ENCODE measurements at regions not wholly inside any gene's neighbourhood (a gene's known extent, or its start where the extent isn't known, plus 50 kb on each side); places are given as distances from the start of the nearest gene placed in this dataset.
"Not testable (repeated sequence)": the region's sequence is repeated elsewhere in the genome, so short reads cannot be mapped to it uniquely, and the experiment has no call there.

DNA sequence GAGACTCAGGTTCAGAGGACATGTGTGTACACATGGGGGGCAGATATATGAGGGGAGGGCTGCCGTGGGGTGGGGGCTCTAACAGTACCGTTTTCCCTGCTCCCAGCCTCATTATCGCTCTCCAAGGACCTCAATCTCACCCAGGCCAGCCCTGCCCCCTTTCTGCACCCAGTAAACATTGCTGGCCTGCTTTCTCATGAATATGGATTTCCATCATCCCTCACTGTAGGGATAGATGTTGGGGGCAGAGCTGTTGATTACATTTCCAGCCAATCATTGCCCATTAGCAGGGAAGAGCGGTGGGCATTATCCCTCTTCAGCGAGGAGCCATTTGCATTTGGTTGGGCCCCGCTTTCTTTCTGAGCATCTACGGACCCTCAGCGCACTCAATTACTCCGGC lies 273.8 kb downstream of the RPS6KC1 start:
- no peak for DNase-seq (ENCODE audit: low read depth in 3 of 3, low spot score in 1 of 3)

DNA sequence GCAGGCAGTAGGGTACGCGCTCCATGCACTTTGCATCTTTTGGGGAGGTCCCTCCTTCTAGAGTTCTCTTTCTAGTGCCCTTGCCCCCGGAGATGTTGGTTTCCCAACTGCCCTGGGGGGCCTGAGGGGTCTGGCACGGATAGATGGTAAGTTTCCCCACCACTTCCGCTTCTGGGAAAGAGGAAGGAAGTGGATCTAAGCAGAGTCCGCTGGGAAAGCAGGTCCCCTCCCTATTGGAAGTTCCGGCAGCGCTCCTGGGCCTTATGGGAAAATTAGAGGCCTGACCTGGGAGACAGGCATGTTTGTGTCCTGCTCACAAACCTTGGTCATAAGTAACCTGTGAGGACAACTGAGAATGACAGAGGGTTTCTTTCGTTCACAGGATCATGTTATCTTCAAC lies 274.4 kb downstream of the RPS6KC1 start:
- no peak for DNase-seq (ENCODE audit: low read depth in 3 of 3, low spot score in 1 of 3)

DNA sequence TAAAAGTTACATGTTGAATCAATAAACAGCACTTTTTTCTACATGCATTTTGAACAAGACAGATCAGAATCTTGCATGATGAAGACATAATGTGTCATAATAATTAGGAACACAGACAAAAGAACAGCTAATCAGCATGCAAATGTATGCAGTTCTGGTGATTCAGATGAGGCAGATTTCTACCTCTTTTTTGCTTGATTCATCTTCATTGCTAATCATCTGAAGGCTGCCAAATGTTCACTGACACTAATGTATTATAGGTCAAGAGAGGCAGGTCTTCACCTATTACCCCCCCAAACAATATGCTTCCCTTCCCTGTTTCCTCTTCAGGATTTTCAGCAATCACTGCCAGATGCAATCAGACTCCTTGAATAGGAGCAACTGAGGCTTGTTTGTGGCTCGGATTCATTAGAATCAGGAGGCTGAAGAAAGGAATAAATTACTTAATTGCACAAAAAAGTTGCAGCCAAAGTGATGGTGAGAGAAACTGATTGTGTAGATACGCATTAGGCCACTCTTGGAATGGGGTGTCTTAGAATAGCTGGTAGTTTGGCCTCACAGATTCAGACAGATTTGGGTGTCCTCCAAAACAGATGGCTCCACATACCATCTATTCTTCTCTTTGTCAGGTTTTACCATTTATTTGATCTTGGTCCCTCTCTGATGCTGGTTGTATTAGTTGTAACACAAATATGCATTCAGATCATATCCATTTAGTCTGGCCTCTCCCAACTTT lies 275.4 kb downstream of the RPS6KC1 start:
- no peak for DNase-seq (ENCODE audit: low read depth in 3 of 3, low spot score in 1 of 3)

DNA sequence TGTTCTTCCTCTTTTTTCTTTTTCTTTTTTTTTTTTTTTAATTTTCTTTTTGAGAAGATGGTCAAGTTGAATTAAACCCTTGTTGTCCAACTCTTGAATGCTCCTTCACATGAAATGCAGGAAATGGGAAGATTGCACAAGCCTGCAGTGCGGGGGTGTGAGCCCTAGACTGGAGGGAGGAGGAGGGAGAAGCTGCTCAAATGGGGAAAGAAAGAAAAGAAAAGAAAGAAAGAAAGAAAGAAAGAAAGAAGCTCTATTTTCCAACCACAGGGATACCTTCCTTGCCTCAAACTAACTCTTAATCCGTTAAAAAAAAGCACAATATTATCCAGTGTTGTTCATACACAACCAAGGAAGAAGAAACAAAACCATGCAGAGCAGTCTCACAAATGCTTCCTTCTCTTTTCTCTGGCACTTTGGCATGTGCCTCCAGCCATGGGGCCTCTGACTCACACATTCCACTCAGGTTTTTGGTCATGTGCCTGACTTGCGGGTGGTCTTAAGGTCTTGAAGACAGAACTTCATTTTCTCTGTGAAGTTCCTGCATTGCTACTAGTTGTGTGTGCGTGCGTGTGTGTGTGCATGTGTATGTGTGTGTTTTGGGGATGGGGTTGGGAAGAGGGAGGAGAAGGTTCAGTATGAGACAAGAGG lies 276.1 kb downstream of the RPS6KC1 start:
- no peak for DNase-seq (ENCODE audit: low read depth in 3 of 3, low spot score in 1 of 3)

DNA sequence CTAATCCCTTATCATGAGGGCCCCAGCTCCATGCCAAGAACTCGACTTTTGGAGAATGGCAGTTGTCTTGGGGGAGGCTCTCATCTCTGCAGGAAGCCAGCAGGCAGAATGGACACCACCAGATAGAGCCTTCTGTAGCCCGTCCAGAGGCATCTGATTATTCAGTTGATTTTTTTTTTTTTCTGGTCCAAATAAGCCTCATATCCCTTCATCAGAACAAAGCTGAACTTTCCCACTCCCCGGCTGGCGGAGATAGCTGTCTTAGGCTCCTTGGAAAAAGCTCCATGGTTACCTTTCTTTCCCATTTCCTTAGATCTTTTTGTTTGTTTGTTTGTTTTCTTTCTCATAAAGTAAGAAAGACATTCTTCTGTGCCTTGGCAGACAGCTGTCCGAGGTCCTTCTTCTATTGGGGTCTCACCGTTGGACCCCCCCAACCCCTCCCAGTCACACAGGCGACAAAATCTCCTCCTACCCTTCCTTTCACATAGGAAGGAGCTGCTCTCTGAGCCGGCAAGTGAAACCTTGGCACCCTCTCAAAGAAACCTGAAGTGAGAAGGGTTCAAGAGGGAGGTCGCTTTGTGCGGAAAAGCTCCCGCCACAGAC lies 278.5 kb downstream of the RPS6KC1 start:
- no peak for DNase-seq (ENCODE audit: low read depth in 3 of 3, low spot score in 1 of 3)

DNA sequence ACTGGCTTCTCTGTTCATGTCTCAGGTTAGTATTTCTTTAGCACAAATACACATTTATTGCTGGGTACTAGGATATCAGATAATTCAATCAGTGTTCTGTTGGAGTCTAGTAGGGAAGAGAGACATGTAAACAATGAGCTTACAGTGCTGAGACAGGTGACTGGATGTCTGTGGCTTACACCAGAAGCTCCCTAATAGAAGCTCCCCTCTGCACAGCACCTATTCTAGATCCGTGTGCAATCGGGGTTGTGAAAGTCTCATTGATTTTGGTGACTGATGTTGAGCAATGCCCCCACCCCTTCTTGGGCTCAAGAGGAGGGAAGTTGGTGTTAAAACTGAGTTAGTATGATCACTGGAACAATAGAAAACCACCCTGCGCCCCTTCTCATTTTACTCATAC lies 279.2 kb downstream of the RPS6KC1 start:
- DNase-seq (ENCODE audit: low read depth in 3 of 3, low spot score in 1 of 3), result no peak

DNA sequence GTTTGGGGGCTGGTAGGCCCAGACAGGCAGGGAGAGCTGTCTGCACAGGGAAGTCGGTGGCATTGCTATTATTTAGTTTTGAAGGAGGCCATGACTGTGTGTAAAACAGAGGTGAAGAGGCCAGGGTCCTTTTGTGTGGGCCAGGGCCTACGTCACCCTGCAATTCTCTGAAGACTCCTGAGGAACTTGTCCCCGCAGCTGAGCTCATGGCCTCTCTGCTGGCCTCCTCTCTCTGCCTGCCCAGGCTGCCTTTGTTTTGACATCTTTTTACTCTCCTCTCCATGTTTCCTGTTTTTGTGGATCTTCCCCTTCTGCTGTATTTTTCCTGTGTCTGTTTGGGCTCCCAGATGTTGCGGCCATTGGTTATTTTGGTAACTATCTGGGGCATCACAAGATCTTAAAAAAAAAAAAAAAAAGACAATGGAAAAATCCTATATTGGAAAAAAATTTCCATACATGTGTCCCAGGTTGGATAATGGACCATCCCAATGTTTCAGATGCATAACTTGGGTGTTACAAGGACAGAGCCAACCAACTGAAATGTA lies 280.7 kb downstream of the RPS6KC1 start:
- DNase-seq (ENCODE audit: low read depth in 3 of 3, low spot score in 1 of 3), result no peak

DNA sequence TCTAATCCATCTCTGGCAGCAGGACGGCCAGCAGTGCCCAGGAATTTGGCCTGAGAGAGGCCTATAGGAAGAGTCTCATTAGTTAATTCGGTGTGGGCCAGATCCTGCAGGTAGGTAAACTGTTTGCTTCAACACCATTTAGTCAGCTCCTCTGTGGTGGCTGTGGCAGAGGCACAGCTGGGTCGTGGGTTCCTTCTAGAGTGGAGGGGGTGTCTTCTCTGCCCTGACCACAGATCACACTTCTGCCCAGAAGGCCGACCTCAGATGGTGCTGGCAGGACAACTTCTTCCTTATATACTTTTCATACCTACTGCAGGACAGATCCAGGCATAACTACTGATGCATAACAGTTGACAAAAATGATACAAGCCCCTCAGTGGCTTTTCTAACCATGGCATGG lies 281.4 kb downstream of the RPS6KC1 start:
- DNase-seq (ENCODE audit: low read depth in 3 of 3, low spot score in 1 of 3), result no peak

DNA sequence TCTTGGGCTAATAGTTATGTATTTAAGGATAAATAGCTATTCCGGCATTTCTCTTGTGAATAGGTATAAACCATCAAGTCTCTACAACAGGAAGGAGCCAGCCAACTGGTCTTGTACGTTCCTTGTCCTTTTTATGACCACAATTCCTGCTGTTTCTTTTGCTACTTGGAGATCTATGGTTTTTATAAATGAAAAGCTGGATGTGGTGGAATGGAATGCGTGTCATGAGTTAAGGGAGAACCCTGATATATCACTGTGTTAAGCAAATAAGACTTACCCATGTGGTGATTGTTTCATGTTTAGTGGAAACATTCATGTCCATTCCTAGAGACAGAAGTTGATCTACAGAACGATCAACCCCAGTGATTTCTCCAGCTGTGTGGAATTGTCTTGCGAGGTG lies 282.1 kb downstream of the RPS6KC1 start:
- DNase-seq (ENCODE audit: low read depth in 3 of 3, low spot score in 1 of 3), result no peak

DNA sequence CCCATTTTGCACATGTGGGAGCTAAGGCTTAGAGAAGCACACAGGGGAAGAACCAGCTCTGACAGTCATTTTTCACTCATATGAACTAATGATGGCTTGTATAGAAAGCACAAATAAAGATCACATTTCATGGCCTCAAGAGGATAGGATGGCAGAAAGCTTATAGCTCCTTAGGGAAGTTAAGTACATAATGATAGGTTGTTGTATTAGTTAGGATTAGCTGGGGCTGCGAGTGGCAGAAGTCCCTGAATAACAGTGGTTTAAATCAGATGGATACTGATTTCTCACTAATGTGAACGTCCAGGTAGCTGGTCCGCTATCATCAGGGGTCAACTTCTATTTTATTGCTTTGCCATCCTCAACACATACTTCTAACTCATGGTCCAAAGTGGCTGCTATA lies 284.0 kb downstream of the RPS6KC1 start:
- DNase-seq (ENCODE audit: low read depth in 3 of 3, low spot score in 1 of 3), result no peak

DNA sequence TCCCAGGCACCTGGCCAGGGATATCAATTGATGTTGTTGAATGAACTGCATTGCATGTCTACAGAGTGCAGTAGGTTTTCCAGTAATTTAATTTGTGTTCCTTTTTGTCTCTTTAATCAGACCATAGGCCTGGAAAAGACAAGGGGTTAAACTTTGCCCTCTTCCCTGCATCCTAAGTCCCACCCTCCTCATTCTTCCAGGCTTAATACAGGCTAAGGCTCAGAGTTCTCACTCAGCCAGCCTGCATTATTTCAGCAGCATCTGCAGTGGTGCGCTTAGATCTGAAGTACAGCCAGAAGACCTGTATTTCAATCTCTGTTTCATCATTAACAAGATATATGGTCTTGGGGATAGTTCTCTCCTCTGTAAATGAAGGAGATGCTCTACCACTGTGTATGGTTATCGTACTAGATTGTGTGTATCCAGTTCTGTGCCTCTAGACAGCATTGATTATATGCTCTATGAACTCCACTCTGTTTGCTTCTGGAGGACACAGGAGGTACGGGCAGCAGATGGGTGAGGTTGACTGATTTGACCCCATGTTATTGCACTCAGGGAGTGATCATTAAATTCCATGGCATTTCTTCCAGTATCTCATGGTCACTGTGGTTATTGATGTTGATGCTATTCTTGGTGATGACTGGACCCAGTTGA lies 286.1 kb downstream of the RPS6KC1 start:
- no peak for DNase-seq (ENCODE audit: low read depth in 3 of 3, low spot score in 1 of 3)

DNA sequence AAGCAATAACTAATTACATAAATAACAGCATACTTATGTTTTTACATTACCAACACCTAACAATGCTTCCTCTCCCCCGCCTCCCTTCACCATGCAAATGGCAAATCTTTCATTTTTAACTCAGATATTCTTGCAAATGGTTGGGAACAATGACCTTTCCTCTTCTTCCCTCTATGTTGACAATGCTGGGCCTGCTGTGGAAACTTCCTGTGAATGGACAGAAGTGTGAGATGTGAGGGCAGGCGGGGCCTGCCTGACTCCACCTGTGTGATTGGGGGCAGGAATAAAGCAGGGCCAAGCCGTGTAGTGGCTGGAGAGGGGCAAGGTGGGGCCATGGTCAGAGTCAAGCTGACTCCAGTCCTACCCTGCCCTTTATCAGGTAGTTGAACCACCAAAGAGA lies 289.6 kb downstream of the RPS6KC1 start:
- no peak for DNase-seq (ENCODE audit: low read depth in 3 of 3, low spot score in 1 of 3)

DNA sequence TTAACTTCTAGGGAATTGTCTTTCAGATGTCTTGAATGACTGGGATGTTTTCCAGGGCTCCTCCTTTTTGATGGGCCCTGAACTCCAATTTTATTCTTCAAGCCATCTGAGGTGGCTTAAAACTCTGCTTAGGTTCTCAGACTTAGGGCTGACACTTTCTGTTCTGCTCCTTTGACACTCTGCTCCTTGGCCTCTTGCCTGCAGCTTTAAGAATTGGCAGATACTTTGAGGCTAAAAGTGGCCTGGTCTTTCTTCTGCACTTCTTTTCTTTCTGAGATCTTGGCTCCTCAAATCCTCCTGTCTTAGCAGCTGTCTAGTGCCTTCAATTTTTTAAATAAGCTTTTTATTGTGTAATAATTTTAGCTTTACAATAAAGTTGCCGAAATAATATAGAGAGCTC lies 294.6 kb downstream of the RPS6KC1 start:
- DNase-seq (ENCODE audit: low read depth in 3 of 3, low spot score in 1 of 3), result no peak

DNA sequence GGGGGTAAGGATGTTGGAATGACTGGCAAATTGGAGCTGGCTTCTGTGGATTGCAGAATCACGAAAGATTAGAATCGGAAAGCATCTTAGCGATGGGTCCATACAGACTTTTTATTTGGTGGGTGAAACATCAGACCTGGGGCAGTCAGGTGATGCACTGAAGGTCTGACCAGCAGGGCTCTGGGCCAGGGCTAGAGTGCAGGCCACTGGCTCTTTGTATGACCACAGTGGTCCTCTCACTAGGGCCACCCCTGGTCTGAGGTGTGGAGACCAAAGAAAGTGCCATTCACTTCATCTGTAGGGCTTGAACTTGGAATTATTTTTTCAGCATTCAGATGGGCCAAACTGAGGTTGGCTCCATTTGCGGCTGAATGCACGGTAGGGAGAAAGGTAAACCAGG lies 306.4 kb downstream of the RPS6KC1 start:
- DNase-seq (ENCODE audit: low read depth in 3 of 3, low spot score in 1 of 3), result no peak

DNA sequence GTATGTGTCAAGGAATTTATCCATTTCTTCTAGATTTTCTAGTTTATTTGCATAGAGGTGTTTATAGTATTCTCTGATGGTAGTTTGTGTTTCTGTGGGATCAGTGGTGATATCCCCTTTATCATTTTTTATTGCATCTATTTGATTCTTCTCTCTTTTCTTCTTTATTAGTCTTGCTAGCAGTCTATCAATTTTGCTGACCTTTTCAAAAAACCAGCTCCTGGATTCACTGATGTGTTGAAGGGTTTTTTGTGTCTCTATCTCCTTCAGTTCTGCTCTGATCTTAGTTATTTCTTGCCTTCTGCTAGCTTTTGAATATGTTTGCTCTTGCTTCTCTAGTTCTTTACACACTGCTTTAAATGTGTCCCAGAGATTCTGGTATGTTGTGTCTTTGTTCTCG lies 307.3 kb downstream of the RPS6KC1 start:
- DNase-seq (ENCODE audit: low read depth in 3 of 3, low spot score in 1 of 3), result not testable (repeated sequence)

DNA sequence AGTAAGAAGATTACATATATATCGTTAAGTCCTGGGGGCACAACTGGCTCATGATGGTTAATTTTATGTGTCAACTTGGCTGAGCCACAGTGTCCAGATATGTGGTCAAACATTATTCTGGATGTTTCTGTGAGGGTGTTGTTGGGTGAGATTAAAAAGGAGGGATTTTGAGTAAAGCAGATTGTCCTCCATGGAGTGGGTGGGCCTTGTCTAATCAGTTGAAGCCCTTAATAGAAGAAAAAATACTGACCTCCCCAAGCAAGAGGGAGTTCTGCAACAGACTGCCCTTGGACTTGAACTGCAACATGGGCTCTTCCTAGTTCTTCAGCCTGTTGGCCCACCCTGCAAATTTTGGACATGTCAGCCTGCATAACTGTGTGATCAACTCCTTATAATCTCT lies 311.6 kb downstream of the RPS6KC1 start:
- no peak for DNase-seq (ENCODE audit: low read depth in 3 of 3, low spot score in 1 of 3)

DNA sequence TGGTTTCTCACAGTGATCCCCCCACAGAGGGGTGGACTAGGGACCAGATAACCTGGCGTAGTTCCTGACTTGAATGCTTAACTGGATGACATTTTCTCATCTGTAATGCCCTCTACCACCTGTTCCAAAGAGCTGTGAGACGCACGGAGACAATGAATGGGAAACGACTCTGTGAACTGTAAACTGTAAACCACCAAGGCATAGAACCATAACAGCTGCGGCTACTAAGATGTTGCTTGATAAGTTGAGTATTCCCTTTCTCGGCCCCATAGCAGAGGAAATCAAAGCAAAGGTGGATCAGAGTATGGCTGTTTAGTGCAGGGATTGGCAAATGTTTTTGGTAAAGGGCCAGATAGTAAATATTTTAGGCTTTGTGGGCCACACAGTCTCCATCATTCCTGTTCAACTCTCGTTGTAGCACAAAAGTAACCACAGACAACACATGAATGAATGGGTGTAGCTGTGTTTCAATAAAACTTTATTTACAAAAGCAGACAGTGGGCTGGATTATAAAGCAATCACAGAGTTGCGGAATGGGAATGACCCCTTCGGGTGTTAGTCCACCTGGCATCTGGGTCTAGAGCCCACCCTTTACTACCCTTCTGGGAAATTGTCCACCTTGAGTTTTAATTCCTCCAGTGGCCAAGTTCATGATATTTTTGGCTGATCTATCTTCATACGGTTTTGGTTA lies 315.2 kb downstream of the RPS6KC1 start:
- DNase-seq (ENCODE audit: low read depth in 3 of 3, low spot score in 1 of 3), result no peak

DNA sequence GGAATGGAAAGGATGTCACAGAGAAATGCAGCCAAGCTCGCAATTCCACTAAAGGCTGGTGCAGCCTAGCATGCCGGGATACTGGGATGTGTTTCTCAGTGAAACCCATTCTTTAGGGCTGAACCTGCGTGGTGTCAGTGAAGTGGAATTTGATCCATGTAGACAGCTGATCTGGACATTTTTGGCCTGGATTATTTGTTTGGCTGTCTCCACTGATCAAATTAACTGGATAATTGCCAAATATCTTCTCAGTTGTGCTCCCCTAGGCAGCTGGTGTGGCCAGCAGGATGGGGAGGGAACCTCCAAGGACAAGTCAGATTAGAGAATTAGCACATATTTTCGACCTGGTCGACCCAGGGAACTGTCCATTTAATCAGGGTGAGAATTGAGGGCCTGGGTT lies 318.4 kb downstream of the RPS6KC1 start:
- no peak for DNase-seq (ENCODE audit: low read depth in 3 of 3, low spot score in 1 of 3)

DNA sequence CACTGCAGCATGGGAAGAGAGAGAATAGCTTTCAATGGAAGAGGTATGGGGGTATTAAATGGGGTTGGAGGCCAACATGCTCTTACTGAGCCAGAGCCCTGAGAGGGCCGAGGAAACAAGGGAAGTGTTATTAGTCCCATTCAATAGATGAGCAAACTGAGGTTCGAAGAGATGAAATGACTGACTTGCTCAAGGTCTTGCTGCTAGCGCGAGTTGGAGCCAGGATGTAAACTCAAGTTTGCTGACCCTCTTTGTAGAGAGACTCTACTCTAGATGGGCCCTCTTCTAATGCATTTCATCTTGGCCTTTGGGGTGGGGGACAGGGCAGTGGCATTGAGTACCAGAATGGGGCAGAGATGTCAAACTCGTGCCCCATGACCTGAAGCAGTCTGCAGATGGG lies 319.5 kb downstream of the RPS6KC1 start:
- no peak for DNase-seq (ENCODE audit: low read depth in 3 of 3, low spot score in 1 of 3)

DNA sequence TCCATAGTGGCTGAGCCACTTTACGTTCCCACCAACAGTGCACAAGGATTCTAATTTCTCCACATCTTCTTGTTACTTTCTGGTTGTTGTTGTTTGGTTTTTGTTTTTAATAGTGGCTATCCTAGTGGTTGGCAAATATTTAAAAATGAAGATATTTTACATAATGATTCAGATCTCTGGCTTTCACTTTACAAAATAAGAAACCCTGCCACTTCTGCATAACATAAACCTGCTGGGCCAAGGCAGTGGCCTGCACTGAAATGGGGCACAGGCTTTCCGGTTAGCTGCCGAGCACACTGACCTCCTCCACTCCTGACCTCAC lies 320.4 kb downstream of the RPS6KC1 start:
- DNase-seq (ENCODE audit: low read depth in 3 of 3, low spot score in 1 of 3), result no peak

DNA sequence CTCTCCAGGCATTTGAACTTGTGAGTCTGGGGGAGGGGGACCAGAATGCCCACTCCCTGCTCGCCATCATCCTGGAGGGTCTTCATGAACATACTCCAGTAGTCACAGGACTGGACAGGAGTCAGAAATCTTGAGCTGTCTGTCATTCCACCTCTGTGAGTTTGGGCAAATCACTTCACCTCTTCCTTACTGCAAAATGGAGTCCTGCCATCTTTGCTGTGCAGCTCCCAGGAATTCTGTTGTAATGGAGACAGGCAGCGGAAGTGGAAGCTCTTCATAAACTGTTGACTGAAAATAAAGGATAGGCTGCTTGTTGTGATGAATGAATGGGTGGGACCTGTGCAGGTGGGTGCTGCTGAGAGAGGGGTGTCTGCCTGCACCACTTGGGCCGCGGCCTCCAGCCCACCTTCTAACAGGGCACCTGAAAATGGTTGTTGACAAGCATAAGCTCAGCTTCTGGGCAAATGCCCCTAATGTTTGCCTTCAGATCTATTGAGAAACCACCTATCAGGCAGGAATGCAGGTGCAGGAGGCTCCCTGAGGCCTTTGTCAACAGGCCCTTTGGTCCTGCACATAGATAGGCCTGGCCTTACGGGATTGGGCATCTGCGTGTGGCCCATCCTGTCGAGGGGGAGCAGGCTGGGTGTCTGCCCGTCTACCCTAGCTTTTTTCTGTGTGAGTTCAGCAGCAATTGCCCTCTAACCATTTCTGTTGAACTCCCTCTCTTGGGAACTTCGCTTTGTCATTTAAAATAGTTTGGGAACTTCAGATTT lies 321.0 kb downstream of the RPS6KC1 start:
- DNase-seq (ENCODE audit: low read depth in 3 of 3, low spot score in 1 of 3), result no peak

Data from stimulated activated CD4-positive, alpha-beta T cell treated with anti-CD3 and anti-CD28 coated beads, TNF-alpha, amount 100 ng/mL, for 1 hour (primary cell).